ENCODE measurements at regions not wholly inside any gene's neighbourhood (a gene's known extent, or its start where the extent isn't known, plus 50 kb on each side); places are given as distances from the start of the nearest gene placed in this dataset.

GRCh38 chr11:116693593-116694348, 79.0 kb downstream of the BUD13 start:
- Histone ChIP-seq H3K4me2 (no peak overlapping the region), H3K27ac (no peak overlapping the region), H4K20me1 (ENCODE audit: low read depth) (no peaks in the 10 kb centered on the region), H3K27me3 (no peaks in the 10 kb centered on the region), H2AFZ (replicated peaks) (no peak overlapping the region), H3K36me3 (no peaks in the 10 kb centered on the region), H3K4me1 (peaks cover 3% of the 10 kb centered on the region), H3F3A (ENCODE audit: low read depth) (no peaks in the 10 kb centered on the region), H3K9me3 (ENCODE audit: low read depth) (no peaks in the 10 kb centered on the region), H3K4me3 (no peak overlapping the region), H3K9ac (no peak overlapping the region), H3K79me2 (ENCODE audit: low read depth) (no peaks in the 10 kb centered on the region)
- peaks cover 7% of the 10 kb centered on the region for H3K27me3 Mint-ChIP-seq (ENCODE audit: insufficient read depth, low read depth)
- no peak overlapping the region for H3K27ac Mint-ChIP-seq
- DNase-seq (ENCODE audit: low spot score), result no peak
- H3K36me3 Mint-ChIP-seq, result no peaks in the 10 kb centered on the region
- no peak for TF ChIP-seq EZH2 (IDR thresholded peaks at IDR 0.05)
- TF ChIP-seq, protein P1, sequence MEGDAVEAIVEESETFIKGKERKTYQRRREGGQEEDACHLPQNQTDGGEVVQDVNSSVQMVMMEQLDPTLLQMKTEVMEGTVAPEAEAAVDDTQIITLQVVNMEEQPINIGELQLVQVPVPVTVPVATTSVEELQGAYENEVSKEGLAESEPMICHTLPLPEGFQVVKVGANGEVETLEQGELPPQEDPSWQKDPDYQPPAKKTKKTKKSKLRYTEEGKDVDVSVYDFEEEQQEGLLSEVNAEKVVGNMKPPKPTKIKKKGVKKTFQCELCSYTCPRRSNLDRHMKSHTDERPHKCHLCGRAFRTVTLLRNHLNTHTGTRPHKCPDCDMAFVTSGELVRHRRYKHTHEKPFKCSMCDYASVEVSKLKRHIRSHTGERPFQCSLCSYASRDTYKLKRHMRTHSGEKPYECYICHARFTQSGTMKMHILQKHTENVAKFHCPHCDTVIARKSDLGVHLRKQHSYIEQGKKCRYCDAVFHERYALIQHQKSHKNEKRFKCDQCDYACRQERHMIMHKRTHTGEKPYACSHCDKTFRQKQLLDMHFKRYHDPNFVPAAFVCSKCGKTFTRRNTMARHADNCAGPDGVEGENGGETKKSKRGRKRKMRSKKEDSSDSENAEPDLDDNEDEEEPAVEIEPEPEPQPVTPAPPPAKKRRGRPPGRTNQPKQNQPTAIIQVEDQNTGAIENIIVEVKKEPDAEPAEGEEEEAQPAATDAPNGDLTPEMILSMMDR (IDR thresholded peaks at IDR 0.05), result no peak
- no peak for TF ChIP-seq EZH2phosphoT487 (IDR thresholded peaks at IDR 0.05)
- peaks cover 2% of the 10 kb centered on the region for H3K4me1 Mint-ChIP-seq
- no peak overlapping the region for H3K4me3 Mint-ChIP-seq
- no peaks in the 10 kb centered on the region for H3K9me3 Mint-ChIP-seq

DNA sequence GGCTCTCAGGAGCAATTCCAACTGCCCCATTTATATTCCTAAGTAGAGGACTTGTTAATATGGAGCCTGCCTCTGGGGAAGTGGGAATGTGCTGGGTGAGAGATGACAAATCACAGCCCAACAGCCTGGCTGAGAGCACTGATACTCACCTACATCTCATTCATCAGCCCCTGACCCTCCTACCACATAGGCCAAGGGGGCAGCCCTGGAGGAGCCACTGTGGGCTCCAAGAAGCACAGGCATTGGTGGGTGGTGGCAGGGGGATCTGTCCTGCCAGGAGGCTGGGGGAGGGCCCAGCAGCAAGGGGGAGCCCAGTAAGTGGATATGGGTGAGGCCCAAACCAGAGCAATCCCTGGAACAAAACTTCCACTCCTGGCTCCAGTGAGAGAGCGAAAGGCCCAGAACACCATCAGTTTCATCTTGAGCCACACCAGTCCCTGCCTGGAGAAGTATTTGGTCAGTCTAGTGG, 79.7 kb downstream of the BUD13 start:
- no peaks in the 10 kb centered on the region for H3K79me2 ChIP-seq (ENCODE audit: low read depth)
- no peaks in the 10 kb centered on the region for H3K9me3 ChIP-seq (ENCODE audit: low read depth)
- Mint-ChIP-seq H3K36me3 (no peaks in the 10 kb centered on the region), H3K27me3 (ENCODE audit: insufficient read depth, low read depth) (peaks cover 7% of the 10 kb centered on the region), H3K9me3 (no peaks in the 10 kb centered on the region), H3K4me3 (no peak overlapping the region), H3K4me1 (peaks cover 8% of the 10 kb centered on the region), H3K27ac (no peak overlapping the region)
- H3K36me3 ChIP-seq, result no peaks in the 10 kb centered on the region
- peaks cover 10% of the 10 kb centered on the region for H3K4me1 ChIP-seq
- TF ChIP-seq, protein P1 (IDR thresholded peaks at IDR 0.05), result no peak
- TF ChIP-seq EZH2phosphoT487 (IDR thresholded peaks at IDR 0.05), result no peak
- TF ChIP-seq EZH2 (IDR thresholded peaks at IDR 0.05), result no peak
- no peaks in the 10 kb centered on the region for H3K27me3 ChIP-seq
- no peak overlapping the region for H3K27ac ChIP-seq
- no peak overlapping the region for H3K4me2 ChIP-seq
- no peak overlapping the region for H2AFZ ChIP-seq (replicated peaks)
- H3F3A ChIP-seq (ENCODE audit: low read depth), result no peaks in the 10 kb centered on the region
- H4K20me1 ChIP-seq (ENCODE audit: low read depth), result no peaks in the 10 kb centered on the region
- H3K9ac ChIP-seq, result no peak overlapping the region
- no peak for DNase-seq (ENCODE audit: low spot score)
- no peak overlapping the region for H3K4me3 ChIP-seq

GRCh38 chr11:116692318-116693101, 80.3 kb downstream of the BUD13 start:
- Histone ChIP-seq H3K4me3 (no peak overlapping the region), H3K27ac (no peak overlapping the region), H3F3A (ENCODE audit: low read depth) (no peaks in the 10 kb centered on the region), H3K4me1 (peaks cover 16% of the 10 kb centered on the region), H3K9me3 (ENCODE audit: low read depth) (no peaks in the 10 kb centered on the region), H3K9ac (no peak overlapping the region), H3K79me2 (ENCODE audit: low read depth) (no peaks in the 10 kb centered on the region), H3K4me2 (no peak overlapping the region), H3K27me3 (no peaks in the 10 kb centered on the region), H4K20me1 (ENCODE audit: low read depth) (no peaks in the 10 kb centered on the region), H3K36me3 (no peaks in the 10 kb centered on the region), H2AFZ (replicated peaks) (no peak overlapping the region)
- Mint-ChIP-seq H3K4me3 (no peak overlapping the region), H3K36me3 (no peaks in the 10 kb centered on the region), H3K9me3 (no peaks in the 10 kb centered on the region), H3K27ac (peak overlapping the region; percentile 95), H3K27me3 (ENCODE audit: insufficient read depth, low read depth) (peaks cover 7% of the 10 kb centered on the region), H3K4me1 (peaks cover 14% of the 10 kb centered on the region)
- TF ChIP-seq, protein P1 (IDR thresholded peaks at IDR 0.05), result no peak
- DNase-seq (ENCODE audit: low spot score), result no peak
